OCI-LY7 (cell line): ENCODE measurements at regions not wholly inside any gene's neighbourhood (a gene's known extent, or its start where the extent isn't known, plus 50 kb on each side); places are given as distances from the start of the nearest gene placed in this dataset.

ENCODE experiments used
- BruUV-seq: library from RNA; stranded (reverse); fragments of 400-500 nt; replicated peaks from 2 replicates; lab custom pipeline; 2021; lab: Mats Ljungman, UMichigan
- CTCF ChIA-PET: fragments of 300-600 bp; sonication (Branson Sonifier 250); formaldehyde crosslinking; loops from one replicate; lab custom pipeline; 2022; ENCODE audit warnings: antibody characterized with exemption; ENCODE audit not compliant: unreplicated experiment; lab: Charles Lee
- POLR2A ChIA-PET: fragments of 300-600 bp; sonication (Branson Sonifier 250); formaldehyde crosslinking; loops from one replicate; lab custom pipeline; 2022; ENCODE audit warnings: antibody characterized with exemption; lab: Charles Lee
- DNase-seq: peaks from one replicate; pipeline ENCODE4 v3.0.0-alpha.2; 2015; ENCODE audit warnings: low spot score
- H2AFZ ChIP-seq: fragments of 200-600 bp; sonication (generic), shearing (Covaris generic); 2 replicates; pipeline ENCODE4 v1.6.1; 2014; ENCODE audit warnings: mild to moderate bottlenecking, antibody characterized with exemption, low read length, moderate library complexity
- H3K27ac ChIP-seq: fragments of 200-600 bp; sonication (generic); 2 replicates; pipeline ENCODE4 v1.5.1; 2014; ENCODE audit warnings: mixed run types, low read depth, mild to moderate bottlenecking, moderate library complexity, low read length, inconsistent platforms; ENCODE audit not compliant: poor library complexity, severe bottlenecking
- H3K36me3 ChIP-seq: fragments of 200-600 bp; sonication (generic); 2 replicates; pipeline ENCODE4 v1.6.1; 2014; ENCODE audit warnings: mild to moderate bottlenecking, antibody characterized with exemption, low read length, moderate library complexity, mixed read lengths; ENCODE audit not compliant: insufficient read depth
- H3K4me1 ChIP-seq: fragments of 200-600 bp; sonication (generic); 2 replicates; pipeline ENCODE4 v1.5.1; 2014; ENCODE audit warnings: mild to moderate bottlenecking, low read length; ENCODE audit not compliant: insufficient read depth, poor library complexity, severe bottlenecking
- H3K4me2 ChIP-seq: fragments of 200-600 bp; sonication (generic); 2 replicates; pipeline ENCODE4 v1.6.1; 2014; ENCODE audit warnings: mild to moderate bottlenecking, low read length
- H3K4me3 ChIP-seq: fragments of 200-600 bp; sonication (generic); 2 replicates; pipeline ENCODE4 v1.5.1; 2014; ENCODE audit warnings: mild to moderate bottlenecking, low read depth, low read length; ENCODE audit not compliant: poor library complexity, severe bottlenecking
- H3K79me2 ChIP-seq: fragments of 200-600 bp; sonication (generic); 2 replicates; pipeline ENCODE4 v1.6.1; 2016; ENCODE audit warnings: low read depth, mild to moderate bottlenecking, low read length, moderate library complexity, mixed read lengths; ENCODE audit not compliant: insufficient read depth
- H3K9me2 ChIP-seq: fragments of 200-600 bp; sonication (generic); 2 replicates; pipeline ENCODE4 v1.6.1; 2016; ENCODE audit warnings: mild to moderate bottlenecking, low read length, mixed read lengths; ENCODE audit not compliant: insufficient read depth
- H3K9me3 ChIP-seq: fragments of 200-600 bp; sonication (generic); 2 replicates; pipeline ENCODE4 v1.6.1; 2014; ENCODE audit warnings: mild to moderate bottlenecking, mixed run types, low read length, mixed read lengths
- H4K20me1 ChIP-seq: fragments of 200-600 bp; sonication (generic); 2 replicates; pipeline ENCODE4 v1.6.1; 2014; ENCODE audit warnings: mild to moderate bottlenecking, antibody characterized with exemption, low read length, moderate library complexity, mixed read lengths; ENCODE audit not compliant: insufficient read depth
- EZH2phosphoT487 ChIP-seq: fragments of 200-600 bp; sonication (generic); IDR thresholded peaks from 2 replicates; pipeline ENCODE4 v1.6.1; 2018; ENCODE audit warnings: low read depth, borderline replicate concordance, mild to moderate bottlenecking, mixed run types, antibody characterized with exemption, low read length, moderate library complexity, mixed read lengths
- intact Hi-C: fragments of 100-400 bp; cut with micrococcal nuclease; formaldehyde crosslinking; loops from one replicate; pipeline ENCODE4 v1.10.0; 2022; ENCODE audit not compliant: unreplicated experiment
- TF ChIP-seq, protein P1 (sequence below): fragments of 200-600 bp; sonication (generic); conservative IDR thresholded peaks from 2 replicates; pipeline ENCODE4 v1.5.1; 2014; ENCODE audit warnings: mild to moderate bottlenecking, antibody characterized with exemption, low read length, moderate library complexity, mixed read lengths

DNA sequence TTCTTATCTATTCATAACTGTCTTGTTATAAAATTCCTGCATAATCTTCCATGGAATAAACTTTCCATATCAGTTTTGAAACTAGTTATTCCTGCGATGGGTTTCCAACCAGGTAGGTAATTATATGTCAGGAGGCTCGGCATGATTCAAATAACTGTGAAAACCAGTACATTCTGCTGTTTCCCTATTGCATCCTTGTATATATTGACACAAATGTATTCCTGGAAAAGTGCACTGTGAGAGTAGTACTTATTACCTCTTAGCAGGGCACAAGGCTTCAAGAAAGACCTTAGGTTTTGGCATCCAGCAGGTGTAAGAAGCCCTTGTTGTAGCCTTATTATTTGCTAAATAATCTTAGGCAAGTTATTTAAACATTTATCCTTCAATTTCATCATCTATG lies 1131.3 kb upstream of the ATXN8OS start:
- no peak overlapping the region for H2AFZ ChIP-seq
- BruUV-seq = no TSS peak
- no peaks in the 10 kb centered on the region for H3K9me2 ChIP-seq
- no peaks in the 10 kb centered on the region for H3K4me1 ChIP-seq
- POLR2A ChIA-PET = no interaction called here
- no peak overlapping the region for H3K4me2 ChIP-seq
- H3K27ac ChIP-seq = no peak overlapping the region
- no peaks in the 10 kb centered on the region for H3K36me3 ChIP-seq
- no peaks in the 10 kb centered on the region for H3K9me3 ChIP-seq
- TF ChIP-seq, protein P1, sequence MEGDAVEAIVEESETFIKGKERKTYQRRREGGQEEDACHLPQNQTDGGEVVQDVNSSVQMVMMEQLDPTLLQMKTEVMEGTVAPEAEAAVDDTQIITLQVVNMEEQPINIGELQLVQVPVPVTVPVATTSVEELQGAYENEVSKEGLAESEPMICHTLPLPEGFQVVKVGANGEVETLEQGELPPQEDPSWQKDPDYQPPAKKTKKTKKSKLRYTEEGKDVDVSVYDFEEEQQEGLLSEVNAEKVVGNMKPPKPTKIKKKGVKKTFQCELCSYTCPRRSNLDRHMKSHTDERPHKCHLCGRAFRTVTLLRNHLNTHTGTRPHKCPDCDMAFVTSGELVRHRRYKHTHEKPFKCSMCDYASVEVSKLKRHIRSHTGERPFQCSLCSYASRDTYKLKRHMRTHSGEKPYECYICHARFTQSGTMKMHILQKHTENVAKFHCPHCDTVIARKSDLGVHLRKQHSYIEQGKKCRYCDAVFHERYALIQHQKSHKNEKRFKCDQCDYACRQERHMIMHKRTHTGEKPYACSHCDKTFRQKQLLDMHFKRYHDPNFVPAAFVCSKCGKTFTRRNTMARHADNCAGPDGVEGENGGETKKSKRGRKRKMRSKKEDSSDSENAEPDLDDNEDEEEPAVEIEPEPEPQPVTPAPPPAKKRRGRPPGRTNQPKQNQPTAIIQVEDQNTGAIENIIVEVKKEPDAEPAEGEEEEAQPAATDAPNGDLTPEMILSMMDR = no peak
- no peak for TF ChIP-seq EZH2phosphoT487
- no peaks in the 10 kb centered on the region for H3K79me2 ChIP-seq
- H3K4me3 ChIP-seq = no peak overlapping the region
- CTCF ChIA-PET = no interaction called here
- DNase-seq = no peak
- H4K20me1 ChIP-seq = no peaks in the 10 kb centered on the region
- intact Hi-C loops = no loop called here

DNA sequence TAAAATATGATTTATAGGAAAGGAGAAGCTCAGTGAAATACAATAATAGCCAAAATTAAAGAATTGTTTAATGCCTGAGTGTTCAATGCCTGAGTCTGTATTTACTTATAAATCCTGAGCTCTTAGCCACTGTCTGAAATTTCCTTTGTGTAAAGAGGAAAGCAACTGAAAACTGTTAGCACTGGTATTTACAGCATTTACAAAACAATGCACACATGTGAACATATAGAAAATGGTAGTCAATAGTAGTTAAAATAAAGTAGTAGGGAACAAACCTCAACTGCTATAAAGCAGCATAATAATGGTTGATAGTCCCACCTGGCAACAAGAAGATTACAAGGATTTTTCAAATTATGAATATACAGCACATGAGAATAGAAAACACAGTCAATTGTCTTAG lies 1137.1 kb upstream of the ATXN8OS start:
- no peaks in the 10 kb centered on the region for H3K9me3 ChIP-seq
- TF ChIP-seq, protein P1 = no peak
- TF ChIP-seq EZH2phosphoT487 = no peak
- no peak overlapping the region for H3K4me3 ChIP-seq
- H3K36me3 ChIP-seq = no peaks in the 10 kb centered on the region
- intact Hi-C loops = no loop called here
- no peaks in the 10 kb centered on the region for H4K20me1 ChIP-seq
- no peak overlapping the region for H3K4me2 ChIP-seq
- no peak for DNase-seq
- no peaks in the 10 kb centered on the region for H3K4me1 ChIP-seq
- no peaks in the 10 kb centered on the region for H3K79me2 ChIP-seq
- H2AFZ ChIP-seq = no peak overlapping the region
- ChIA-PET CTCF (no interaction called here), POLR2A (interaction anchor here (0.6 to 0.8 kb wide), 2 partner anchors 13 to 16 kb away, joined by 3 to 5 read pairs; no protein-coding TSS in a partner anchor)
- BruUV-seq = no TSS peak
- H3K9me2 ChIP-seq = no peaks in the 10 kb centered on the region
- no peak overlapping the region for H3K27ac ChIP-seq

DNA sequence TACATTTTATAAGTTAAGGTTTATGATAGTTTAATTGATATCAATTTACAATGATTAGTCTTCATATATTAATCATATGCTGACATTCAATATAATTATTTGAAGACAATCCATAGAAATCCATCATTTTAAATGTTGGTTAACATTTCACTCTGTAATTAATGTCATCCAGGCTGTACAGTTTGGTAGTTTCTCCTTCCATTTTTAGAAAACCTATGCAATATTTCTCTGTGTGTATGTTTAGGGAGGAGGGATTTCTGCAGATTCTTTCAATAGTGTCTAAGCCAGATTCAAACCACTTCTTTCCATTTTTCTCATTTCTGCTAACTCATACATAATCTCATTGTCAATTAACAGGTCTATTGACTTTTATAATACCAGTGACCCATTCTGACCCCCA lies 1159.0 kb upstream of the ATXN8OS start:
- H3K4me3 ChIP-seq = no peak overlapping the region
- H3K4me2 ChIP-seq = no peak overlapping the region
- intact Hi-C loops = no loop called here
- no peaks in the 10 kb centered on the region for H4K20me1 ChIP-seq
- no peaks in the 10 kb centered on the region for H3K9me2 ChIP-seq
- no peak overlapping the region for H3K27ac ChIP-seq
- no TSS peak for BruUV-seq
- H3K79me2 ChIP-seq = no peaks in the 10 kb centered on the region
- TF ChIP-seq, protein P1 = no peak
- TF ChIP-seq EZH2phosphoT487 = no peak
- no peaks in the 10 kb centered on the region for H3K4me1 ChIP-seq
- no peak for DNase-seq
- no peak overlapping the region for H2AFZ ChIP-seq
- no peaks in the 10 kb centered on the region for H3K9me3 ChIP-seq
- H3K36me3 ChIP-seq = no peaks in the 10 kb centered on the region
- POLR2A ChIA-PET = no interaction called here
- CTCF ChIA-PET = no interaction called here
